H9 (cell line): ENCODE measurements at regions not wholly inside any gene's neighbourhood (a gene's known extent, or its start where the extent isn't known, plus 50 kb on each side); places are given as distances from the start of the nearest gene placed in this dataset.

Experiments used
- DNase-seq: peaks from one replicate; pipeline ENCODE4 v3.0.0-alpha.2; 2017
- H2AFZ ChIP-seq: one replicate; pipeline ENCODE4 v1.6.1; 2013; ENCODE audit warnings: mild to moderate bottlenecking, low read length, control low read depth, moderate library complexity
- H2AK5ac ChIP-seq: 2 replicates; pipeline ENCODE4 v1.6.1; 2013; ENCODE audit warnings: low read length, control low read depth, mixed read lengths; ENCODE audit not compliant: insufficient read length
- H2BK120ac ChIP-seq: one replicate; pipeline ENCODE4 v1.6.1; 2013; ENCODE audit warnings: low read depth, mild to moderate bottlenecking, low read length, control low read depth, inconsistent platforms; ENCODE audit not compliant: poor library complexity, severe bottlenecking
- H2BK12ac ChIP-seq: 2 replicates; pipeline ENCODE4 v1.6.1; 2013; ENCODE audit warnings: low read length, control low read depth, mixed read lengths, low read depth; ENCODE audit not compliant: insufficient read length
- H2BK15ac ChIP-seq: 2 replicates; pipeline ENCODE4 v1.6.1; 2013; ENCODE audit warnings: low read depth, low read length, control low read depth
- H2BK20ac ChIP-seq: one replicate; pipeline ENCODE4 v1.6.1; 2013; ENCODE audit warnings: low read depth, mild to moderate bottlenecking, low read length, control low read depth, inconsistent platforms; ENCODE audit not compliant: poor library complexity, severe bottlenecking
- H2BK5ac ChIP-seq: 2 replicates; pipeline ENCODE4 v1.6.1; 2013; ENCODE audit warnings: low read length, control low read depth, mixed read lengths; ENCODE audit not compliant: insufficient read length
- H3K14ac ChIP-seq: 2 replicates; pipeline ENCODE4 v1.6.1; 2013; ENCODE audit warnings: low read length, control low read depth; ENCODE audit not compliant: insufficient read depth
- H3K18ac ChIP-seq: 2 replicates; pipeline ENCODE4 v1.6.1; 2013; ENCODE audit warnings: low read depth, mild to moderate bottlenecking, mixed read lengths, low read length, control low read depth; ENCODE audit not compliant: insufficient read length
- H3K23ac ChIP-seq: 2 replicates; pipeline ENCODE4 v1.6.1; 2013; ENCODE audit warnings: low read length, control low read depth, mixed read lengths, low read depth; ENCODE audit not compliant: insufficient read length
- H3K23me2 ChIP-seq: 2 replicates; pipeline ENCODE4 v1.6.1; 2013; ENCODE audit warnings: low read depth, mild to moderate bottlenecking, mixed read lengths, low read length, control low read depth; ENCODE audit not compliant: insufficient read length, poor library complexity, severe bottlenecking
- H3K27ac ChIP-seq: 2 replicates; pipeline ENCODE4 v1.5.1; 2013; ENCODE audit warnings: low read length, control low read depth, mixed read lengths, low read depth; ENCODE audit not compliant: insufficient read length
- H3K27me3 ChIP-seq: 2 replicates; pipeline ENCODE4 v1.6.1; 2013; ENCODE audit warnings: low read length, control low read depth, inconsistent platforms; ENCODE audit not compliant: insufficient read depth
- H3K4ac ChIP-seq: 2 replicates; pipeline ENCODE4 v1.6.1; 2013; ENCODE audit warnings: low read depth, mild to moderate bottlenecking, control low read depth, inconsistent platforms, low read length, moderate library complexity
- H3K4me1 ChIP-seq: 2 replicates; pipeline ENCODE4 v1.6.1; 2013; ENCODE audit warnings: low read length, control low read depth, inconsistent platforms; ENCODE audit not compliant: insufficient read depth
- H3K4me2 ChIP-seq: 2 replicates; pipeline ENCODE4 v1.6.1; 2013; ENCODE audit warnings: low read length, control low read depth, mixed read lengths; ENCODE audit not compliant: insufficient read length, insufficient read depth
- H3K56ac ChIP-seq: 2 replicates; pipeline ENCODE4 v1.6.1; 2013; ENCODE audit warnings: low read depth, mild to moderate bottlenecking, mixed read lengths, low read length, control low read depth; ENCODE audit not compliant: insufficient read length
- H3K79me1 ChIP-seq: 2 replicates; pipeline ENCODE4 v1.6.1; 2013; ENCODE audit warnings: low read depth, mild to moderate bottlenecking, moderate library complexity, low read length, control low read depth, inconsistent platforms; ENCODE audit not compliant: insufficient read depth, poor library complexity, severe bottlenecking
- H3K79me2 ChIP-seq: 2 replicates; pipeline ENCODE4 v1.6.1; 2013; ENCODE audit warnings: low read length, control low read depth, inconsistent platforms; ENCODE audit not compliant: insufficient read depth
- H3K9ac ChIP-seq: 2 replicates; pipeline ENCODE4 v1.6.1; 2013; ENCODE audit warnings: low read length, control low read depth, mixed read lengths; ENCODE audit not compliant: insufficient read length; ENCODE audit errors: extremely low read depth
- H3K9me3 ChIP-seq: one replicate; pipeline ENCODE4 v1.6.1; 2013; ENCODE audit warnings: low read depth, low read length, inconsistent platforms; ENCODE audit not compliant: control insufficient read depth
- H3T11ph ChIP-seq: one replicate; pipeline ENCODE4 v1.6.1; 2013; ENCODE audit warnings: mild to moderate bottlenecking, low read length, control low read depth, inconsistent platforms
- H4K20me1 ChIP-seq: one replicate; pipeline ENCODE4 v1.6.1; 2013; ENCODE audit not compliant: control insufficient read depth, insufficient read length, insufficient read depth
- H4K5ac ChIP-seq: 2 replicates; pipeline ENCODE4 v1.6.1; 2013; ENCODE audit warnings: low read depth, mild to moderate bottlenecking, mixed read lengths, low read length, control low read depth; ENCODE audit not compliant: insufficient read length
- H4K8ac ChIP-seq: replicated peaks from 2 replicates; pipeline ENCODE4 v1.6.1; 2013; ENCODE audit warnings: low read length, control low read depth, mixed read lengths, low read depth; ENCODE audit not compliant: insufficient read length
- H4K91ac ChIP-seq: 2 replicates; pipeline ENCODE4 v1.6.1; 2013; ENCODE audit warnings: low read depth, mild to moderate bottlenecking, moderate library complexity, mixed read lengths, low read length, control low read depth; ENCODE audit not compliant: insufficient read length
- H3K27ac Mint-ChIP-seq, 3 experiments: 2 replicates in 2 of 3; 3 replicates in 1 of 3; pipeline ENCODE4 v1.8.0; 2020 to 2021; ENCODE audit warnings: mixed read lengths in 3 of 3, mild to moderate bottlenecking in 1 of 3, moderate library complexity in 1 of 3
- H3K27me3 Mint-ChIP-seq: 2 replicates; pipeline ENCODE4 v1.8.0; 2021; ENCODE audit warnings: low read depth, mild to moderate bottlenecking, moderate library complexity, mixed read lengths
- H3K36me3 Mint-ChIP-seq, 3 experiments: 2 replicates in 2 of 3; 3 replicates in 1 of 3; pipeline ENCODE4 v1.8.0; 2020 to 2021; ENCODE audit warnings: low read depth in 3 of 3, mixed read lengths in 3 of 3; ENCODE audit not compliant: insufficient read depth in 1 of 3
- H3K4me1 Mint-ChIP-seq, 2 experiments: 2 replicates each; pipeline ENCODE4 v1.8.0; 2020; ENCODE audit warnings: mixed read lengths in 2 of 2
- H3K4me3 Mint-ChIP-seq, 2 experiments: 2 replicates in 1 of 2; 3 replicates in 1 of 2; pipeline ENCODE4 v1.8.0; 2020 to 2021; ENCODE audit warnings: mild to moderate bottlenecking in 2 of 2, mixed read lengths in 2 of 2, moderate library complexity in 1 of 2
- H3K9me3 Mint-ChIP-seq, 2 experiments: 2 replicates in 1 of 2; 3 replicates in 1 of 2; pipeline ENCODE4 v1.8.0; 2020; ENCODE audit warnings: mild to moderate bottlenecking in 2 of 2, mixed read lengths in 2 of 2, moderate library complexity in 1 of 2
- WGBS: extraction: QIAGEN DNeasy Blood & Tissue Kit; methylation state at CpG from one replicate; pipeline ENCODE4 v1.1.7; 2013; ENCODE audit warnings: missing lambda C conversion rate, low lambda C conversion rate, mixed read lengths; ENCODE audit not compliant: insufficient read length; ENCODE audit errors: extremely low coverage; 5-methylcytosine and 5-hydroxymethylcytosine counted together
- TF ChIP-seq, protein P1 (sequence below): fragments of 200-600 bp; sonication (generic); conservative IDR thresholded peaks from 3 replicates; pipeline ENCODE4 v1.8.0; 2021; ENCODE audit warnings: antibody characterized with exemption, mild to moderate bottlenecking

DNA sequence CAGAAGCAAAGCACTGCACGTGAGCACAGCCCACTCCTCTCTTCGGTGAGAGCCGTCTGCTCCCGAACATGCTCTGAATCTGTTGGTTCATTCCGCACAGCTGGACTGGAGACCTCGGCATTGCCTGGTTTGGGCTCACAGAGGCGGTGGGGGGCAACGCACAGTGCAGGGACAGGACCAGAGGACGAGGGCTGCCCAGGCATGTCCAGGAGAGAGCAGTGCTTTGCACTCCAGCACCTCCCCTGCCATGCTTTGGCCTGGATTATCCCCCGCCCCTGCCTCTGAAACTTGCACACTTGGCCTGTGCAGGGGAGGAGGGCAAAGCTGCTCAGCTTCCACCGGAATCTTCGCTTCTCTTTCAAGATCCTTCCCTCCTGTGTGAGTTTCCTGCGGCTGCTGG lies 536.5 kb downstream of the BRD1 start:
- peak; percentile 19 for DNase-seq
- H3K23ac ChIP-seq: no peak overlapping the region
- no CpG with 5 or more reads among the region's 13 CpGs for WGBS
- H3K14ac ChIP-seq: peak overlapping the region; percentile 12; the same call in 1 of the 2 replicates
- H3K79me2 ChIP-seq: no peaks in the 10 kb centered on the region
- no peak overlapping the region for H2AFZ ChIP-seq
- H3K27me3 Mint-ChIP-seq: peaks cover 25% of the 10 kb centered on the region
- H3K4me1 Mint-ChIP-seq: peaks cover 13 to 15% of the 10 kb centered on the region in 2 experiments
- no peak overlapping the region for H2BK120ac ChIP-seq
- no peak overlapping the region for H3K9ac ChIP-seq
- H3K27ac ChIP-seq: no peak overlapping the region
- no peak overlapping the region for H4K91ac ChIP-seq
- H2BK5ac ChIP-seq: no peak overlapping the region
- H3K9me3 Mint-ChIP-seq: peaks cover 6 to 20% of the 10 kb centered on the region in 2 experiments; a peak in 4 of 5 replicates
- no peak overlapping the region for H3K56ac ChIP-seq
- H3K27ac Mint-ChIP-seq: peak overlapping the region in 1 of 3 experiments; percentile 64; a peak in 1 of 7 replicates
- H3K27me3 ChIP-seq: no peaks in the 10 kb centered on the region
- no peak overlapping the region for H4K8ac ChIP-seq
- H3K23me2 ChIP-seq: no peaks in the 10 kb centered on the region
- no peak overlapping the region for H3K4me3 Mint-ChIP-seq
- H3K79me1 ChIP-seq: no peaks in the 10 kb centered on the region
- H3K4ac ChIP-seq: no peak overlapping the region
- no peaks in the 10 kb centered on the region for H3K9me3 ChIP-seq
- H3K4me2 ChIP-seq: no peak overlapping the region
- H2BK12ac ChIP-seq: no peak overlapping the region
- H3K36me3 Mint-ChIP-seq: peaks cover 0 to 13% (median 6%) of the 10 kb centered on the region in 3 experiments; a peak in 4 of 7 replicates
- H3K4me1 ChIP-seq: no peaks in the 10 kb centered on the region; the same call in 1 of the 2 replicates
- TF ChIP-seq, protein P1, sequence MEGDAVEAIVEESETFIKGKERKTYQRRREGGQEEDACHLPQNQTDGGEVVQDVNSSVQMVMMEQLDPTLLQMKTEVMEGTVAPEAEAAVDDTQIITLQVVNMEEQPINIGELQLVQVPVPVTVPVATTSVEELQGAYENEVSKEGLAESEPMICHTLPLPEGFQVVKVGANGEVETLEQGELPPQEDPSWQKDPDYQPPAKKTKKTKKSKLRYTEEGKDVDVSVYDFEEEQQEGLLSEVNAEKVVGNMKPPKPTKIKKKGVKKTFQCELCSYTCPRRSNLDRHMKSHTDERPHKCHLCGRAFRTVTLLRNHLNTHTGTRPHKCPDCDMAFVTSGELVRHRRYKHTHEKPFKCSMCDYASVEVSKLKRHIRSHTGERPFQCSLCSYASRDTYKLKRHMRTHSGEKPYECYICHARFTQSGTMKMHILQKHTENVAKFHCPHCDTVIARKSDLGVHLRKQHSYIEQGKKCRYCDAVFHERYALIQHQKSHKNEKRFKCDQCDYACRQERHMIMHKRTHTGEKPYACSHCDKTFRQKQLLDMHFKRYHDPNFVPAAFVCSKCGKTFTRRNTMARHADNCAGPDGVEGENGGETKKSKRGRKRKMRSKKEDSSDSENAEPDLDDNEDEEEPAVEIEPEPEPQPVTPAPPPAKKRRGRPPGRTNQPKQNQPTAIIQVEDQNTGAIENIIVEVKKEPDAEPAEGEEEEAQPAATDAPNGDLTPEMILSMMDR: no peak
- no peak overlapping the region for H2AK5ac ChIP-seq
- no peak overlapping the region for H4K5ac ChIP-seq
- H3T11ph ChIP-seq: no peak overlapping the region
- no peak overlapping the region for H2BK20ac ChIP-seq
- H2BK15ac ChIP-seq: no peak overlapping the region
- no peaks in the 10 kb centered on the region for H4K20me1 ChIP-seq
- H3K18ac ChIP-seq: peak overlapping the region; percentile 48
